ENCODE measurements at regions not wholly inside any gene's neighbourhood (a gene's known extent, or its start where the extent isn't known, plus 50 kb on each side); places are given as distances from the start of the nearest gene placed in this dataset.

DNA sequence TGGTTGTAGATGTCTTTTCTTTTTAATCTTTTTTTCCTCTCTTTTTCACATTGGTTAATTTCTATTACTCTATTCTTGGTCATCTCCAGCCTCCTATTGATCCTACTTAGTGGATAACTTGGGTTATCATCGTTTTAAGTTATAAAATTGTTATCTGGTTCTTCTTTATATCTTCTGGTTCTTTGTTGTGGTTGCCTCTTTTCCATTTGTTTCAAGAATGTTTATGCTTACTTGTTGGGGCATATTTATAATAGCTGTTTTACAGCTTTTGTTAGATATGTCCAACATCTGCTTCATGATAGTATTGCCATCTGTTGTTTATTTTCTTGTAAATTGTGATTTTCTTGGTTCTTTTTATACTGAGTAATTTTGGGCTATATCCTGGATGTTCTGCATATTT, 1429.6 kb downstream of the TBC1D22A start:
- H3K9me3 ChIP-seq (ENCODE audit: low read length) = no peaks in the 10 kb centered on the region
- H3K27me3 ChIP-seq (ENCODE audit: insufficient read depth, low read length) = no peaks in the 10 kb centered on the region
- H3K36me3 ChIP-seq (ENCODE audit: insufficient read depth, low read length) = no peaks in the 10 kb centered on the region
- H2AFZ ChIP-seq (ENCODE audit: low read depth, low read length) = no peak overlapping the region
- H3K4me3 ChIP-seq (ENCODE audit: low read length) = no peak overlapping the region
- no peaks in the 10 kb centered on the region for H3K4me1 ChIP-seq (ENCODE audit: insufficient read depth, low read length)

GRCh38 chr22:48188231-48188721, 1425.8 kb downstream of the TBC1D22A start:
- Histone ChIP-seq H3K9me3 (ENCODE audit: low read length) (no peaks in the 10 kb centered on the region), H3K36me3 (ENCODE audit: insufficient read depth, low read length) (no peaks in the 10 kb centered on the region), H3K27me3 (ENCODE audit: insufficient read depth, low read length) (no peaks in the 10 kb centered on the region), H3K4me3 (ENCODE audit: low read length) (no peak overlapping the region), H3K4me1 (ENCODE audit: insufficient read depth, low read length) (no peaks in the 10 kb centered on the region), H2AFZ (ENCODE audit: low read depth, low read length) (no peak overlapping the region)

- no peaks in the 10 kb centered on the region for H3K9me3 ChIP-seq (ENCODE audit: low read length)
- H3K4me3 ChIP-seq (ENCODE audit: low read length) = no peak overlapping the region
- H3K27me3 ChIP-seq (ENCODE audit: insufficient read depth, low read length) = no peaks in the 10 kb centered on the region
- H2AFZ ChIP-seq (ENCODE audit: low read depth, low read length) = no peak overlapping the region
- no peaks in the 10 kb centered on the region for H3K36me3 ChIP-seq (ENCODE audit: insufficient read depth, low read length)
- no peaks in the 10 kb centered on the region for H3K4me1 ChIP-seq (ENCODE audit: insufficient read depth, low read length)
These were observed 1424.9 kb downstream of the TBC1D22A start for GRCh38 chr22:48187356-48187755.

GRCh38 chr22:48186146-48186790, 1423.8 kb downstream of the TBC1D22A start:
- H3K4me3 ChIP-seq (ENCODE audit: low read length) = no peak overlapping the region

DNA sequence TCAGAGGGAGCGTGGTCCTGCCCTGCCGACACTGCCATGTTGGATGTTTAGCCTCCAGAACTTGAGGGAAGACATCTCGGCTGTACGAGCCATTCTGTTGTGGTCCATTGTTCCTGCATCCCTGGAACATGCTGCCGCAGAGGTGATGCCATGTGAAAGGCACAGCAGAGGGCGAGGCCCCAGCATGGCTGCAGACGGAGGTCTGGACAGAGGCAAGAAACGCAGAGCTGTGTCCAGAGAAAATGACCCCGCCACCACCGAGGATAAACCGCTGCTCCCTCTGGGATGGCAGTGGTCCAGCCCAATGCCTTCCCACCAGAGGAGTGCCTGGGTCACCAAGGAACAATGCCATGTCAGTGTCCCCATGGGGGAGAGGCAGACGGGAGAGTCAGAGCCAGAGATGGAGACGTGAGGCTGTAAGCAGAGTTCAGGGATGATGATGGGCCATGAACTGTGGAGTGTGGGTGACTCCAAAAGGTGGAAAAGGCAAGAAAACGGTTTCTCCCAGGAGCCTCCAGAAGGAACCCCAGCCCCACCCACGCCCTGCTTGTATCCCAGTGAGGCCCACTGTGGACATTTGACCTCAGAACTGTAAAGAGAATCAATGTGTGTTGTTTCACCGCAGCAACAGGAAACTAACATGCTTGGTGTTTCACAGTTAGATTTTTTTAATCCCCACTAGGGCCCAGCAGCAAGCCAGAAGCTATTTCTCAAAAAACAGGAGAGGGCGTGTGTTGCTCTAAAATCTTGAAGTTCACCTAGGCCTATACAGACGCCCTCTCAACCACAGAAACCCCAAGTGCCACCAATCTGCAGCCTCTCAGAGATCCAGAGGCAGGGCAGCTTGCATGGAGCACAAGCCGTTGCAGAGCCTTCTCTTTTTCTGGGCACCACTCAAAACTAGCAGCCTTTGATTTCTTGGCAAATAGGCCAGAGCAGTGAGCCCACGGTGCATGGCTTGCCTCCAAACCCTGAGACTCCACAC, 1422.9 kb downstream of the TBC1D22A start:
- no peaks in the 10 kb centered on the region for H3K9me3 ChIP-seq (ENCODE audit: low read length)
- no peaks in the 10 kb centered on the region for H3K27me3 ChIP-seq (ENCODE audit: insufficient read depth, low read length)
- H3K4me1 ChIP-seq (ENCODE audit: insufficient read depth, low read length) = no peaks in the 10 kb centered on the region
- no peaks in the 10 kb centered on the region for H3K36me3 ChIP-seq (ENCODE audit: insufficient read depth, low read length)
- H3K4me3 ChIP-seq (ENCODE audit: low read length) = no peak overlapping the region
- no peak overlapping the region for H2AFZ ChIP-seq (ENCODE audit: low read depth, low read length)

More at GRCh38 chr22:48186146-48186790, 1423.8 kb downstream of the TBC1D22A start:
- no peaks in the 10 kb centered on the region for H3K36me3 ChIP-seq (ENCODE audit: insufficient read depth, low read length)
- H3K4me1 ChIP-seq (ENCODE audit: insufficient read depth, low read length) = no peaks in the 10 kb centered on the region
- no peak overlapping the region for H2AFZ ChIP-seq (ENCODE audit: low read depth, low read length)
- H3K27me3 ChIP-seq (ENCODE audit: insufficient read depth, low read length) = no peaks in the 10 kb centered on the region
- H3K9me3 ChIP-seq (ENCODE audit: low read length) = no peaks in the 10 kb centered on the region

DNA sequence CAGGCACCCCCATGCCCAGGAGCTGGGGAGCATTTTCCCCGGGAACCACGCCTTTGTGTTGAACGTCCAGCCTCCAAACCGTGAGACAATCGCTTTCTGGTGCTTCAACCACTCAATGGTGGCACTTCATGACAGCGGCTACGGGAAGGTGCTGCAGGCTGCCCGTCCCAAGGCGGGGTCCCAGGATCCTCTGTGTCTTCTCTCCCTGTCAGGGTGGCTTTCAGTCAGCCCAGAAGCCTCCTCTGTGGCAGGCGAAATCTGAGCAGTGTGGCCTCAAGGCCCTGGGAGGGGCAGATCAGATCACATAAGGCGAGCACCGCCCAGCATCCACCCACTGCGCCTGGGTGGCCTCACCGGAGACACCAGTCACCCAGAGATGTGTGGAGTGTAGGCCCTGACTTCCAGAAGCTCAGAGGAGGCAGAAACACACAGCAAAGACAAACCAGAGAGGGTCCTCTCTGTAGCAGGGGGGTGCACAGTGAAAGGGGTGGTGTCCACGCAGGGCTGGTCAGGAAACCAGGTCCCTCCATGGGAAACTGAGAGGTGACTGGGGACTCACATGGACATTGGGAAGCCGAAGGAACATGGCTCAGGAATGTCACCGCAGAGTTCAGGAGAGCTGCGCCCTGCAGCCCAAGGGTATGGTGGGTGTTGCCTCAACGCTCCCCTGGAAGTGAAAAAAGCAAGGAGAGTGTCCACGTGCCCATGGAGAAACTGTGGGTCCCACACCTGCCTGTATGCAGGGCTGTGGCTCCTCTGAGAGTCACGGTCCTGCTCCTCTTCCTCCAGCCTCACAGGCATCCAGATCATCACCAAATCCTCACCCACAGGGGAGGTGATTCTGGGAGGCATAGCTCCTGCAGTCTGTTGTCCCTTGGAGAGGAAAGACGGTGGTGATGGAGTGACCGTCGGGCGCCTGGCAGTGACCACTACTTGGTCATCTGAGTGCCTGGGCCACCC, 1420.7 kb downstream of the TBC1D22A start:
- Histone ChIP-seq H2AFZ (ENCODE audit: low read depth, low read length) (no peak overlapping the region), H3K4me1 (ENCODE audit: insufficient read depth, low read length) (no peaks in the 10 kb centered on the region), H3K27me3 (ENCODE audit: insufficient read depth, low read length) (no peaks in the 10 kb centered on the region), H3K36me3 (ENCODE audit: insufficient read depth, low read length) (no peaks in the 10 kb centered on the region), H3K9me3 (ENCODE audit: low read length) (no peaks in the 10 kb centered on the region), H3K4me3 (ENCODE audit: low read length) (no peak overlapping the region)

- H3K4me1 ChIP-seq (ENCODE audit: insufficient read depth, low read length) = no peaks in the 10 kb centered on the region
- no peak overlapping the region for H2AFZ ChIP-seq (ENCODE audit: low read depth, low read length)
- H3K9me3 ChIP-seq (ENCODE audit: low read length) = no peaks in the 10 kb centered on the region
- H3K36me3 ChIP-seq (ENCODE audit: insufficient read depth, low read length) = no peaks in the 10 kb centered on the region
- H3K4me3 ChIP-seq (ENCODE audit: low read length) = no peak overlapping the region
- H3K27me3 ChIP-seq (ENCODE audit: insufficient read depth, low read length) = no peaks in the 10 kb centered on the region
These were observed 1419.6 kb downstream of the TBC1D22A start for GRCh38 chr22:48182031-48182430.

GRCh38 chr22:48181263-48181955, 1419.0 kb downstream of the TBC1D22A start:
- no peaks in the 10 kb centered on the region for H3K27me3 ChIP-seq (ENCODE audit: insufficient read depth, low read length)
- H3K36me3 ChIP-seq (ENCODE audit: insufficient read depth, low read length) = no peaks in the 10 kb centered on the region
- no peaks in the 10 kb centered on the region for H3K4me1 ChIP-seq (ENCODE audit: insufficient read depth, low read length)
- H2AFZ ChIP-seq (ENCODE audit: low read depth, low read length) = no peak overlapping the region
- no peaks in the 10 kb centered on the region for H3K9me3 ChIP-seq (ENCODE audit: low read length)
- H3K4me3 ChIP-seq (ENCODE audit: low read length) = no peak overlapping the region

- Histone ChIP-seq H3K27me3 (ENCODE audit: insufficient read depth, low read length) (no peaks in the 10 kb centered on the region), H3K9me3 (ENCODE audit: low read length) (no peaks in the 10 kb centered on the region), H3K4me1 (ENCODE audit: insufficient read depth, low read length) (no peaks in the 10 kb centered on the region), H3K36me3 (ENCODE audit: insufficient read depth, low read length) (no peaks in the 10 kb centered on the region), H2AFZ (ENCODE audit: low read depth, low read length) (no peak overlapping the region), H3K4me3 (ENCODE audit: low read length) (no peak overlapping the region)
These were observed 1418.2 kb downstream of the TBC1D22A start for GRCh38 chr22:48180631-48181030.

GRCh38 chr22:48179571-48180546, 1417.4 kb downstream of the TBC1D22A start:
- no peaks in the 10 kb centered on the region for H3K4me1 ChIP-seq (ENCODE audit: insufficient read depth, low read length)
- H3K9me3 ChIP-seq (ENCODE audit: low read length) = no peaks in the 10 kb centered on the region
- H3K36me3 ChIP-seq (ENCODE audit: insufficient read depth, low read length) = no peaks in the 10 kb centered on the region
- no peak overlapping the region for H3K4me3 ChIP-seq (ENCODE audit: low read length)
- no peaks in the 10 kb centered on the region for H3K27me3 ChIP-seq (ENCODE audit: insufficient read depth, low read length)
- H2AFZ ChIP-seq (ENCODE audit: low read depth, low read length) = no peak overlapping the region

- Histone ChIP-seq H3K36me3 (ENCODE audit: insufficient read depth, low read length) (no peaks in the 10 kb centered on the region), H3K4me3 (ENCODE audit: low read length) (no peak overlapping the region), H3K27me3 (ENCODE audit: insufficient read depth, low read length) (no peaks in the 10 kb centered on the region), H3K4me1 (ENCODE audit: insufficient read depth, low read length) (no peaks in the 10 kb centered on the region), H2AFZ (ENCODE audit: low read depth, low read length) (no peak overlapping the region), H3K9me3 (ENCODE audit: low read length) (no peaks in the 10 kb centered on the region)
These were observed 1416.1 kb downstream of the TBC1D22A start for GRCh38 chr22:48178536-48178935.

Measured in neuron (in vitro differentiated cells).